ENCODE measurements at regions not wholly inside any gene's neighbourhood (a gene's known extent, or its start where the extent isn't known, plus 50 kb on each side); places are given as distances from the start of the nearest gene placed in this dataset.

GRCh38 chr2:74767618-74768017 is 66.3 kb upstream of the HK2 start:
- no peak for TF ChIP-seq CTCF (conservative IDR thresholded peaks at IDR 0.05; ENCODE audit: low read length)
- no peak for TF ChIP-seq EZH2phosphoT487 (IDR thresholded peaks at IDR 0.05; ENCODE audit: borderline replicate concordance, low read depth, low read length)
